HUES6 (cell line): ENCODE measurements at regions not wholly inside any gene's neighbourhood (a gene's known extent, or its start where the extent isn't known, plus 50 kb on each side); places are given as distances from the start of the nearest gene placed in this dataset.
"Not testable (repeated sequence)": the region's sequence is repeated elsewhere in the genome, so short reads cannot be mapped to it uniquely, and the experiment has no call there.

Experiments used
- H3K27ac ChIP-seq: 2 replicates; pipeline ENCODE4 v1.7.0; 2013; ENCODE audit warnings: low read depth, mild to moderate bottlenecking, low read length, inconsistent platforms
- H3K27me3 ChIP-seq: 2 replicates; pipeline ENCODE4 v1.6.1; 2013; ENCODE audit warnings: low read length; ENCODE audit not compliant: control insufficient read depth, insufficient read depth
- H3K36me3 ChIP-seq: 2 replicates; pipeline ENCODE4 v1.6.1; 2013; ENCODE audit warnings: low read length; ENCODE audit not compliant: control insufficient read depth, insufficient read depth
- H3K4me1 ChIP-seq: 2 replicates; pipeline ENCODE4 v1.6.1; 2013; ENCODE audit warnings: low read length; ENCODE audit not compliant: control insufficient read depth, insufficient read depth
- H3K4me3 ChIP-seq: 2 replicates; pipeline ENCODE4 v1.5.1; 2013; ENCODE audit warnings: low read depth, low read length
- H3K9ac ChIP-seq: one replicate; pipeline ENCODE4 v1.6.1; 2013; ENCODE audit warnings: mild to moderate bottlenecking, low read length
- H3K9me3 ChIP-seq: 2 replicates; pipeline ENCODE4 v1.6.1; 2013; ENCODE audit warnings: low read depth, low read length; ENCODE audit not compliant: control insufficient read depth, insufficient read depth

DNA sequence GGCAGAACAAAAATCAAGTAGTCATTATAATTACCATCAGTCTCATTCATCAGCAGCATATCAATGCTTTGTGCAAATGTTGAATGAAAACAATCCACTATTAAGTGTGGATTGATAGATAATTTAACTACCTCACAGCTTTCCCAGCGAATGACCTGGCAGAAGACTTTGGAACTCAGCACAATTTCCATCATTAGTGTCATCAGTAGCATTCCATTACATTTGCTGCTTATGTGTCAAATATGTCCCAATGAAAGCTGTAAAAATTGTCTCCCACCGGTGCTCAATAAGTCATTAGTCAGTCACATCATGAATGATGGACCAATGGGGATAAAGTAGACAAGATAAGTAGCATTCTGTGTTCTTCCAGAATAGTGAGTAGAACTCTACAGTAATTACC lies 1513.5 kb upstream of the PRR20A start:
- Histone ChIP-seq H3K36me3 (no peaks in the 10 kb centered on the region), H3K9ac (no peak overlapping the region), H3K4me3 (no peak overlapping the region), H3K9me3 (peaks cover 27% of the 10 kb centered on the region), H3K27me3 (no peaks in the 10 kb centered on the region), H3K27ac (no peak overlapping the region), H3K4me1 (no peaks in the 10 kb centered on the region)

DNA sequence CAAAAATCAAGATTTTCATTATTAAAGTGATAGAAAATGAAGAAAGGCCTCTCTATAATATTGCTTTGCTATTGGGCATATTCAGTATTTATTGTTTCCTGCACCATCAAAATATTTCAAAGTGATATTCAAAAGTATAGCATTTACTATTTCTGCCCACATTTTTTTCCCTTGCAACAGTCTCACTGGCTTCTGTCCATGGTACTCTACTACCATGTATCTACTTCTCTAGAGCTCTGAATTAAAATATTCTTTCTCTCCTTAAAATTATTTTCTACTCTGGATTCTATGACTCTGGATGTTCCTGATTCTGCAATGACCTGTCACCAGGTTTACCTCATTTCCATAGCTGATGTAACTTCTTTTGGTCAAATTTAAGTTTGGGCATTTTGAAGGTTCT lies 1508.3 kb upstream of the PRR20A start:
- peaks cover 4% of the 10 kb centered on the region for H3K9me3 ChIP-seq
- H3K9ac ChIP-seq: no peak overlapping the region
- no peaks in the 10 kb centered on the region for H3K36me3 ChIP-seq
- no peak overlapping the region for H3K27ac ChIP-seq
- H3K4me1 ChIP-seq: no peaks in the 10 kb centered on the region
- H3K27me3 ChIP-seq: no peaks in the 10 kb centered on the region
- no peak overlapping the region for H3K4me3 ChIP-seq

DNA sequence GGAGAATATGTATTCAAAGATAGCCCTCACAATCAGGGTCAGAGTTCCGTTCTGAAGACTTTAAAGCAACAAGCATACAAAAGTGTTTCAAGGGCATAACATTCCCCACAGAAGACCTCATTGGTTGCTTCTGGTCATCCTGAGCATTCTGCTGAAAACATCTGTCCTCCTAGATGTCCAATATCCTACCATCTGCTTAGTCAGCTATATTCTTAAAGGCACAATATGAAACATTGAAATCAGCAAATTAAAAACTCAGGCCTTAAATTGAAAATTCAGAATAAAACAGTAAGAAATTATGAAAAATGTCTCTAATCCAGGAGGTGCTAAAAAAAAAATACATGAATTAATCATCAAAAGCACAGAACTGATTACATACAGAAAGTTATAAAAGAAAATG lies 1491.2 kb upstream of the PRR20A start:
- H3K9ac ChIP-seq: no peak overlapping the region
- H3K27me3 ChIP-seq: no peaks in the 10 kb centered on the region
- no peak overlapping the region for H3K4me3 ChIP-seq
- 0 out of 2 replicates have a peak overlapping the region, but pooled peaks have one; percentile 20 for H3K27ac ChIP-seq
- peaks cover 1% of the 10 kb centered on the region; the same call in 1 of the 2 replicates for H3K36me3 ChIP-seq
- H3K9me3 ChIP-seq: no peaks in the 10 kb centered on the region
- H3K4me1 ChIP-seq: peaks cover 35% of the 10 kb centered on the region

DNA sequence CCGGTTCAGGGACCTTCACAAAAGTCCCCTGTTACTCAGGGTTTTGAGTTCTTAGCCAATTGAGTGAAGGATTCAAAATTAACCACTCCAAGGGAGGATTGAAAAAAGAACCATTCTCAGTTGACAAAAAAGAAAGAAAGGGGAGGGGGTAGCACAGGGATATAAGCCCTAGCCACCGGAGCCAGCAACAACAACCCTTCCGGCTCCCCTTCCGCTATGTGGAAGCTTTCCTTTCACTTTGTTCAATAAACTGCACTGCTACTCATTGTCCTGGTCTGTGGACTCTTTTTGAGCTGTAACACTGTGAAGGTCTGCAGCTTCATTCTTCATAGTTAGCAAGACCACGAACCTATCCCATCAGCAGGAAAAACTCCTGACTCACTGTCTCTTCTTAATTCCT lies 1488.1 kb upstream of the PRR20A start:
- Histone ChIP-seq H3K27ac (no peak overlapping the region), H3K27me3 (no peaks in the 10 kb centered on the region), H3K36me3 (peaks cover 17% of the 10 kb centered on the region), H3K4me1 (peaks cover 33% of the 10 kb centered on the region), H3K9me3 (no peaks in the 10 kb centered on the region), H3K9ac (no peak overlapping the region), H3K4me3 (no peak overlapping the region)

DNA sequence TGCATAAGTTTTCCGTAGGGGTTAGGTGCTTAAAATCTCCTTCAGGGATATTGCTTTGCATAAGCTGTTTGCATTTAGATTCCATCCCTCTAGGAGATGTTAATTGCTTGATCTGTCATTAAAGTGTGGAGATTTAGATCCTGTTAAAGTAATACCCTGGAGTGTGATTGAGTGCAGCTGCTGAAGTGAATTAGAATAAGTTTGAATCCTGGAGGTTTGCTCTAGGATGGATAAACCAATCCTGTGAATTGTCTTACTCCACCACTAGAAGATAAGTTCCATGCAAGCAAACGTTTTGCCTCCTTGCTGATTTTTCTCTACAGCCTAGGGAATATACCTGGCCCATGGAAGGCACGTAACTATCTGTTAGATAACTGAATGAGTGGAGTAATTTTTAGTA lies 1487.2 kb upstream of the PRR20A start:
- Histone ChIP-seq H3K36me3 (peaks cover 21% of the 10 kb centered on the region), H3K4me1 (peaks cover 33% of the 10 kb centered on the region), H3K4me3 (peak overlapping the region; percentile 48), H3K9ac (peak overlapping the region; percentile 47), H3K9me3 (no peaks in the 10 kb centered on the region), H3K27me3 (no peaks in the 10 kb centered on the region; the same call in 1 of the 2 replicates), H3K27ac (peak overlapping the region; percentile 96; the same call in 1 of the 2 replicates)

DNA sequence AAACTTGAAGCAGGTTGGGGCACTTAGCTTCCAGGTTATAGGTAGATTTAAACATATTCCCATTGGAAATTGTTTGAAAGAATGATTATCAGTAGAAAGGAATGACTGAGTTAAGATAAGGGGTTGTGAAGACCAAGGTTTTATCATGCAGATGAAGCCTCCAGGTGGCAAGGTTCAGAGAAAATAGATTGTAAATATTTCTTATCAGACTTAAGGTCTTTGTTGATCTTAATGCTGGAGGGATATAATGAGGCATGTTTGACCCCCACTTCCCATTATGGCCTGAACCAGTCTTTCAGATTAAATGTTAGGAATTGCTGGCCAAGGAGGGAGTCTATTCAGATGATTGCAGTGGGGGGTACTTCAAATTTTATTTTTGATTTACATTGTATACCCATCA lies 1486.5 kb upstream of the PRR20A start:
- Histone ChIP-seq H3K36me3 (peaks cover 21% of the 10 kb centered on the region), H3K4me1 (peaks cover 29% of the 10 kb centered on the region), H3K4me3 (peak overlapping the region; percentile 48), H3K9ac (peak overlapping the region; percentile 73), H3K27me3 (no peaks in the 10 kb centered on the region; the same call in 1 of the 2 replicates), H3K27ac (peak overlapping the region; percentile 96), H3K9me3 (no peaks in the 10 kb centered on the region)

DNA sequence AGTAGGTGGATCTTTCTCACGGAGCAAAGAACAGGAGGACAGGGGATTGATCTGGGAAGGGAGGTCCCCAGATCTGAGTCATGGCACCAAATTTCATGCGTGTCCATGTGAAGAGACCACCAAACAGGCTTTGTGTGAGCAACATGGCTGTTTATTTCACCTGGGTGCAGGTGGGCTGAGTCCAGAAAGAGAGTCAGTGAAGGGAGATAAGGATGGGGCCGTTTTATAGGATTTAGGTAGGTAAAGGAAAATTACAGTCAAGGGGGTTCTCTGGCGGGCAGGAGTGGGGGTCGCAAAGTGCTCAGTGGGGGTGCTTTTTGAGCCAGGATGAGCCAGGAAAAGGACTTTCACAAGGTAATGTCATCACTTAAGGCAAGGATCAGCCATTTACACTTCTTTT lies 1480.5 kb upstream of the PRR20A start:
- not testable (repeated sequence) for H3K9me3 ChIP-seq, H3K27me3 ChIP-seq
- peaks cover 30% of the 10 kb centered on the region for H3K36me3 ChIP-seq
- peak overlapping the region; percentile 95 for H3K27ac ChIP-seq
- peak overlapping the region; percentile 72 for H3K4me3 ChIP-seq
- peaks cover 36% of the 10 kb centered on the region for H3K4me1 ChIP-seq
- peak overlapping the region; percentile 94 for H3K9ac ChIP-seq

DNA sequence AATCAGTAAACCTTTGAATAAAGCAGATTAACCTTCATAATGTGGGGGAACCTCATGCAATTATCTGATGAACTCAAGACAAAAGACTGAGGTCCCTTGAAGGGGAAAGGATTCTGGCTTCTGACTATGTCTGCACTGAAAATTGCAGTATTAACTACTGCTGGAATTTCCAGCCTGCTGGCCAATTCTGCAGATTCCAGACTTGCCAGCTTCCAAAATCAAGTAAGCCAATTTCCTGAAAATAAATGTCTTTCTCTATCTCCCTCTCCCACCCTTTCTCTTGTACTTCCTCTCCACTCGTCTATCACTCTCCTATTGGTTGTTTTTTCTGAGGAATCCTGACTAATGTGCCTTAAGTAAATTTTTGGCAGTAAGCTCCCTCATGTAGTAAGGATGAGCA lies 1479.9 kb upstream of the PRR20A start:
- Histone ChIP-seq H3K4me1 (peaks cover 36% of the 10 kb centered on the region), H3K9ac (peak overlapping the region; percentile 94), H3K36me3 (peaks cover 33% of the 10 kb centered on the region), H3K9me3 (peaks cover 5% of the 10 kb centered on the region; the same call in 1 of the 2 replicates), H3K27me3 (no peaks in the 10 kb centered on the region; the same call in 1 of the 2 replicates), H3K27ac (peak overlapping the region; percentile 98), H3K4me3 (peak overlapping the region; percentile 72)

DNA sequence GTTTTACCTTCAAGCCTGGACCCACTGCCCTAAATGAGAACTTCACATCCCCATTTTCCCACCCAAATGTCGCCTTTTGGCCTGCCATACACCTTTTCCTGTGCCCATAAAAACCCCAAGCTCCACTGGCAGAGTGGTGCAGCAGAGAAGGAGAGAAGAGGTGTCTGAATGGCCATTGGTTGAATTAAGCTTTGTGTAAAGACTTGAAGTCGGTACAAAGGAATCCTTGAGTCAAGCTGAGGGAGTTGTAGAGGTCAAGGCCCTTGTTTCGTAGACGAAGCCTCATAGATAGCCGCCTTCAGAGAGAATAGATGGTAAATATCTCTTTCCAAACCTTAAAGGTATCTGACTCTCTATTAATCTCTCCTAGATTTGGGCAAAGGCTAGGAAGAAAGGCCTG lies 1479.2 kb upstream of the PRR20A start:
- Histone ChIP-seq H3K4me3 (peak overlapping the region; percentile 72), H3K9ac (peak overlapping the region; percentile 94), H3K27ac (peak overlapping the region; percentile 98), H3K27me3 (no peaks in the 10 kb centered on the region; the same call in 1 of the 2 replicates), H3K9me3 (peaks cover 7% of the 10 kb centered on the region; the same call in 1 of the 2 replicates), H3K4me1 (peaks cover 36% of the 10 kb centered on the region), H3K36me3 (peaks cover 34% of the 10 kb centered on the region)

DNA sequence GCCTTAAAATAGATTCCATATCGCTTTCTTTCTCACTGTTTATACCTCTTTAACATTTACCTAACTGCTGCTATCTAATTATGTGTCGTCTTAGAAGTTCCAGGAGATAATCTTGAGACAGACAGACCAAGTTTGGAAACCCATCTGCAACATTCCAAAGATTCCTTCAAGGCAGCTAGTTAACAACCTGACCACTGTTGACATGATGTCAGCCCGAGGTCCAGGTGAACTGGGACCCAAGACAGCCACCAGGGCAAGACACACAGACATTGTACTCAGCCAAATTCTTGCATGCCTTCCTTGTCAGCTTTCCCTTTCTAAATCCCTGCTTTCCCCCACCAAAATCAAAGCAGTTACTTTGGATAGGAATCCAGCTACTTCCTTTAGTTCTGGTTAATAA lies 1476.5 kb upstream of the PRR20A start:
- Histone ChIP-seq H3K4me3 (peak overlapping the region; percentile 20; the same call in 1 of the 2 replicates), H3K9me3 (peaks cover 7% of the 10 kb centered on the region; the same call in 1 of the 2 replicates), H3K27me3 (no peaks in the 10 kb centered on the region), H3K27ac (peak overlapping the region; percentile 11), H3K4me1 (peaks cover 36% of the 10 kb centered on the region), H3K9ac (no peak overlapping the region), H3K36me3 (peaks cover 32% of the 10 kb centered on the region)

DNA sequence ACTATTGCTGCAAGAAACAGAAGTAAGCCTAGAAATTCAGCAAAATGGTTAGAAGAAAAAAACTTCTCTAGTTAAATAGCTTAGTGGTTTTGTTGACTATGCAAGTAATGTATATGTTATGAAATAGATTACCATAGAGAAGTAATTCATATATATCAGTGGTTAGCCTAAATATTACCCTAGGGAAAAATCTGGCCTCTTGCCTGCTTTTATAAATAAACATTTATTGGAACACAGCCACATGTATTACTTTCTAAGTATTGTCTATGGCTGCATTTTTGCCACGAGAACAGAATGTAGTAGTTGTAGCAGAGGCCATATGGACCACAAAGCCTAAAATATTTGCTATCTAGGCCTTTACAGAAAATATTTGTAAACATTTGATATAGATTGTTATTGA lies 1471.7 kb upstream of the PRR20A start:
- peaks cover 24% of the 10 kb centered on the region for H3K4me1 ChIP-seq
- no peaks in the 10 kb centered on the region for H3K27me3 ChIP-seq
- H3K27ac ChIP-seq: no peak overlapping the region
- no peak overlapping the region for H3K4me3 ChIP-seq
- H3K9ac ChIP-seq: no peak overlapping the region
- peaks cover 49% of the 10 kb centered on the region for H3K36me3 ChIP-seq
- peaks cover 7% of the 10 kb centered on the region; the same call in 1 of the 2 replicates for H3K9me3 ChIP-seq
